MM.1S (cell line): ENCODE measurements at regions not wholly inside any gene's neighbourhood (a gene's known extent, or its start where the extent isn't known, plus 50 kb on each side); places are given as distances from the start of the nearest gene placed in this dataset.

Experiments
- CTCF ChIP-seq: fragments of 300-600 bp; sonication (generic); IDR thresholded peaks from 2 replicates; pipeline ENCODE4 v1.5.1; 2016; ENCODE audit warnings: antibody characterized with exemption, low read length, mixed read lengths
- EZH2 ChIP-seq: fragments of 300-600 bp; sonication (generic); optimal IDR thresholded peaks from 2 replicates; pipeline ENCODE3; 2017; ENCODE audit warnings: low read depth, mild to moderate bottlenecking, antibody characterized with exemption, low read length, mixed read lengths
- EZH2phosphoT487 ChIP-seq: fragments of 300-600 bp; sonication (generic); IDR thresholded peaks from 2 replicates; pipeline ENCODE4 v1.6.1; 2018; ENCODE audit warnings: antibody characterized with exemption, low read length

DNA sequence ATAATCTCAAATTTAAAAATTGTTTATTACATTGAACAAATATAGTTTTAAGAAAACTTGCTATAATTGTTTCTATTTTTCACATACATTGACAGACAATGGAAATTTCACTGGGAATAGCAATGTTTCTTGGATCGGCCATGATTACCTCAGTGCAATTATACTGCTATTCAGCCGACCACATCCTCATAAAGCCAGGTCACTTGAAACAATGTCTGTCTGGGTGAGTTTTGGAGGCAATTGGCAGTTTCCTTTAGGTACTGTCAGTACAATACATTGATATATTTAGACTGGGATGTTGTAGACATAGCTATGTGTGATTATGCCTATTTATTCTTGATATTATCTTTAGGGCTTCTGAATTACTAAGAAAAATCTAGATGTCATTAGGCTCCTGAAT, 89.5 kb upstream of the VEGFC start:
- no peak for TF ChIP-seq CTCF
- TF ChIP-seq EZH2 = no peak
- no peak for TF ChIP-seq EZH2phosphoT487
